ENCODE measurements at regions not wholly inside any gene's neighbourhood (a gene's known extent, or its start where the extent isn't known, plus 50 kb on each side); places are given as distances from the start of the nearest gene placed in this dataset.

- Mint-ChIP-seq H3K9me3 (ENCODE audit: unreplicated experiment) (no peaks in the 10 kb centered on the region), H3K27ac (ENCODE audit: unreplicated experiment) (no peak overlapping the region), H3K4me1 (ENCODE audit: unreplicated experiment) (no peaks in the 10 kb centered on the region), H3K36me3 (ENCODE audit: low read depth, unreplicated experiment) (no peaks in the 10 kb centered on the region), H3K27me3 (ENCODE audit: unreplicated experiment) (no peaks in the 10 kb centered on the region), H3K4me3 (ENCODE audit: unreplicated experiment) (no peak overlapping the region)
- TF ChIP-seq, protein P1, sequence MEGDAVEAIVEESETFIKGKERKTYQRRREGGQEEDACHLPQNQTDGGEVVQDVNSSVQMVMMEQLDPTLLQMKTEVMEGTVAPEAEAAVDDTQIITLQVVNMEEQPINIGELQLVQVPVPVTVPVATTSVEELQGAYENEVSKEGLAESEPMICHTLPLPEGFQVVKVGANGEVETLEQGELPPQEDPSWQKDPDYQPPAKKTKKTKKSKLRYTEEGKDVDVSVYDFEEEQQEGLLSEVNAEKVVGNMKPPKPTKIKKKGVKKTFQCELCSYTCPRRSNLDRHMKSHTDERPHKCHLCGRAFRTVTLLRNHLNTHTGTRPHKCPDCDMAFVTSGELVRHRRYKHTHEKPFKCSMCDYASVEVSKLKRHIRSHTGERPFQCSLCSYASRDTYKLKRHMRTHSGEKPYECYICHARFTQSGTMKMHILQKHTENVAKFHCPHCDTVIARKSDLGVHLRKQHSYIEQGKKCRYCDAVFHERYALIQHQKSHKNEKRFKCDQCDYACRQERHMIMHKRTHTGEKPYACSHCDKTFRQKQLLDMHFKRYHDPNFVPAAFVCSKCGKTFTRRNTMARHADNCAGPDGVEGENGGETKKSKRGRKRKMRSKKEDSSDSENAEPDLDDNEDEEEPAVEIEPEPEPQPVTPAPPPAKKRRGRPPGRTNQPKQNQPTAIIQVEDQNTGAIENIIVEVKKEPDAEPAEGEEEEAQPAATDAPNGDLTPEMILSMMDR (IDR thresholded peaks at IDR 0.05; ENCODE audit: unreplicated experiment) = no peak
- DNase-seq (ENCODE audit: low spot score) = no peak
Observed at GRCh38 chr1:63717511-63718065, 56.2 kb upstream of the ROR1 start.

GRCh38 chr1:63718541-63718970, 55.3 kb upstream of the ROR1 start:
- Mint-ChIP-seq H3K9me3 (ENCODE audit: unreplicated experiment) (no peaks in the 10 kb centered on the region), H3K27ac (ENCODE audit: unreplicated experiment) (no peak overlapping the region), H3K4me1 (ENCODE audit: unreplicated experiment) (no peaks in the 10 kb centered on the region), H3K27me3 (ENCODE audit: unreplicated experiment) (no peaks in the 10 kb centered on the region), H3K36me3 (ENCODE audit: low read depth, unreplicated experiment) (no peaks in the 10 kb centered on the region), H3K4me3 (ENCODE audit: unreplicated experiment) (no peak overlapping the region)
- DNase-seq (ENCODE audit: low spot score) = no peak
- TF ChIP-seq, protein P1 (IDR thresholded peaks at IDR 0.05; ENCODE audit: unreplicated experiment) = no peak

GRCh38 chr1:63721531-63722189, 52.2 kb upstream of the ROR1 start:
- Mint-ChIP-seq H3K36me3 (ENCODE audit: low read depth, unreplicated experiment) (no peaks in the 10 kb centered on the region), H3K4me1 (ENCODE audit: unreplicated experiment) (peaks cover 6% of the 10 kb centered on the region), H3K4me3 (ENCODE audit: unreplicated experiment) (no peak overlapping the region), H3K27me3 (ENCODE audit: unreplicated experiment) (peaks cover 2% of the 10 kb centered on the region), H3K9me3 (ENCODE audit: unreplicated experiment) (no peaks in the 10 kb centered on the region), H3K27ac (ENCODE audit: unreplicated experiment) (no peak overlapping the region)
- TF ChIP-seq, protein P1 (IDR thresholded peaks at IDR 0.05; ENCODE audit: unreplicated experiment) = no peak
- DNase-seq (ENCODE audit: low spot score) = no peak

DNA sequence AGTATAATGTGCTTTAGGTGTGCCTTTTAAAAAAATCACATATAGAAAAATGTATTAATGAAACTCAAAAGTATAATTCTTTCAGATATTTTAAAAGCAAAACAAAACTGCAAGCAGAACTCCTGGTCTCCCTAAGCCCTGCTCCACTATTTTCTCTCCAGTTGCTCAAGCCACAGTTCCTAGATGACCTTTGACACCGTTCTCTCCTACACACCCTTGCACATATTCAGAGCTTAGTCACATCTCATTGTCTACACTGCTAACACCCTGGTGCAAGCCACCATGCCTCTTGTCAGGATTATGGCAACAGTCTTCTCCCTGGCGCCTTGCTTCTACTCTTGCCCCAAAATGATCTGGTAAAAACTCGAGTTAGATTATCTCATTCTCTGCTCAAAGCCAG, 50.2 kb upstream of the ROR1 start:
- no peaks in the 10 kb centered on the region for H3K9me3 Mint-ChIP-seq (ENCODE audit: unreplicated experiment)
- peaks cover 2% of the 10 kb centered on the region for H3K27me3 Mint-ChIP-seq (ENCODE audit: unreplicated experiment)
- TF ChIP-seq, protein P1 (IDR thresholded peaks at IDR 0.05; ENCODE audit: unreplicated experiment) = no peak
- H3K27ac Mint-ChIP-seq (ENCODE audit: unreplicated experiment) = no peak overlapping the region
- peaks cover 6% of the 10 kb centered on the region for H3K4me1 Mint-ChIP-seq (ENCODE audit: unreplicated experiment)
- DNase-seq (ENCODE audit: low spot score) = no peak
- H3K36me3 Mint-ChIP-seq (ENCODE audit: low read depth, unreplicated experiment) = no peaks in the 10 kb centered on the region
- H3K4me3 Mint-ChIP-seq (ENCODE audit: unreplicated experiment) = no peak overlapping the region
